Mesothelial cell of epicardium (in vitro differentiated cells): ENCODE measurements at regions not wholly inside any gene's neighbourhood (a gene's known extent, or its start where the extent isn't known, plus 50 kb on each side); places are given as distances from the start of the nearest gene placed in this dataset.

Source experiments
- DNase-seq, 2 experiments: peaks; one replicate each; pipeline ENCODE4 v3.0.0; 2021; ENCODE audit warnings: low spot score in 2 of 2; ENCODE audit not compliant: unreplicated experiment in 2 of 2
- H3K27ac Mint-ChIP-seq: 2 replicates; pipeline ENCODE4 v1.8.0; 2021; ENCODE audit warnings: mixed read lengths
- H3K27me3 Mint-ChIP-seq: 2 replicates; pipeline ENCODE4 v1.8.0; 2021; ENCODE audit warnings: low read depth, mixed read lengths
- H3K36me3 Mint-ChIP-seq: 2 replicates; pipeline ENCODE4 v1.8.0; 2021; ENCODE audit warnings: mixed read lengths
- H3K4me1 Mint-ChIP-seq: 2 replicates; pipeline ENCODE4 v1.8.0; 2021; ENCODE audit warnings: mixed read lengths
- H3K4me3 Mint-ChIP-seq: 2 replicates; pipeline ENCODE4 v1.8.0; 2021; ENCODE audit warnings: mild to moderate bottlenecking, moderate library complexity, mixed read lengths
- H3K9me3 Mint-ChIP-seq: 2 replicates; pipeline ENCODE4 v1.8.0; 2021; ENCODE audit warnings: mixed read lengths
- TF ChIP-seq, protein P1 (sequence below): fragments of 200-600 bp; sonication (generic); IDR thresholded peaks from one replicate; pipeline ENCODE4 v1.5.0; 2021; ENCODE audit warnings: antibody characterized with exemption; ENCODE audit not compliant: unreplicated experiment

DNA sequence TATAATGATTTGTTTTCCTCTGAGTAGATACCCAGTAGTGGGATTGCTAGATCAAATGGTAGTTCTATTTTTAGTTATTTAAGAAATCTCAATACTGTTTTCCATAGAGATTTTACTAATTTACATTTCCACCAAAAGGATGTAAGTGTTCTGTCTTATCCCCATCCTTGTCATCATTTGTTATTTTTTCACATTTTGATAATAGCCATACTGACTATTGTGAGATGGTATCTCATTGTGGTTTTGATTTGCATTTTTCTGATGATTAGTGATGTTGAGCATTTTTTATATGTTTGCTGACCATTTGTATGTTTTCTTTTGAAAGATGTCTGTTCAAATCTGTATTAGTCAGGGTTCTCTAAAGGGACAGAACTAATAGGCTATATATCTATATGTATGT is 160.0 kb upstream of the TMEM229A start:
- Mint-ChIP-seq H3K36me3 (no peaks in the 10 kb centered on the region), H3K4me1 (no peaks in the 10 kb centered on the region), H3K27ac (no peak overlapping the region), H3K27me3 (peaks cover 2% of the 10 kb centered on the region), H3K4me3 (no peak overlapping the region), H3K9me3 (no peaks in the 10 kb centered on the region)
- DNase-seq = no peak
- TF ChIP-seq, protein P1, sequence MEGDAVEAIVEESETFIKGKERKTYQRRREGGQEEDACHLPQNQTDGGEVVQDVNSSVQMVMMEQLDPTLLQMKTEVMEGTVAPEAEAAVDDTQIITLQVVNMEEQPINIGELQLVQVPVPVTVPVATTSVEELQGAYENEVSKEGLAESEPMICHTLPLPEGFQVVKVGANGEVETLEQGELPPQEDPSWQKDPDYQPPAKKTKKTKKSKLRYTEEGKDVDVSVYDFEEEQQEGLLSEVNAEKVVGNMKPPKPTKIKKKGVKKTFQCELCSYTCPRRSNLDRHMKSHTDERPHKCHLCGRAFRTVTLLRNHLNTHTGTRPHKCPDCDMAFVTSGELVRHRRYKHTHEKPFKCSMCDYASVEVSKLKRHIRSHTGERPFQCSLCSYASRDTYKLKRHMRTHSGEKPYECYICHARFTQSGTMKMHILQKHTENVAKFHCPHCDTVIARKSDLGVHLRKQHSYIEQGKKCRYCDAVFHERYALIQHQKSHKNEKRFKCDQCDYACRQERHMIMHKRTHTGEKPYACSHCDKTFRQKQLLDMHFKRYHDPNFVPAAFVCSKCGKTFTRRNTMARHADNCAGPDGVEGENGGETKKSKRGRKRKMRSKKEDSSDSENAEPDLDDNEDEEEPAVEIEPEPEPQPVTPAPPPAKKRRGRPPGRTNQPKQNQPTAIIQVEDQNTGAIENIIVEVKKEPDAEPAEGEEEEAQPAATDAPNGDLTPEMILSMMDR = no peak

DNA sequence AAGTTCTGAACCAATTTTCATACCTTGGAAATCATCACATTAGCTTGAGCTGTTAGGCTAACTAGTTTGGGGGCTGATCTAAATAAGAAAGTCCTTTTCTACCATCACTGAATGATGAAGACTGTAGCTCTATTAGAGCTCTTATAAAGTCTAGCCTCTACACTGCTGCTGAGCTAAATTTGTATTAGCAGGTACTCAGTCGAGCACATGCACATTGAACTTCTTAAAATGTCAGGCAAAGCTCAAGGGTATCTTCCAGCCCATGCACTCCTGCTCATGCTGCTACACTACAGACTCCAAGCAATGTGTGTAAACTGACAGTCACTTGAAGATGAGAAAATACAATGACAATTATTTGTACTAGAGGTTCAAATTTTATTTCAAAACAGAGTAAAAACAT is 158.8 kb upstream of the TMEM229A start:
- H3K27ac Mint-ChIP-seq = no peak overlapping the region
- H3K4me1 Mint-ChIP-seq = no peaks in the 10 kb centered on the region
- no peaks in the 10 kb centered on the region for H3K9me3 Mint-ChIP-seq
- H3K27me3 Mint-ChIP-seq = peaks cover under 1% of the 10 kb centered on the region
- no peaks in the 10 kb centered on the region for H3K36me3 Mint-ChIP-seq
- H3K4me3 Mint-ChIP-seq = no peak overlapping the region
- TF ChIP-seq, protein P1 = no peak
- DNase-seq = no peak

DNA sequence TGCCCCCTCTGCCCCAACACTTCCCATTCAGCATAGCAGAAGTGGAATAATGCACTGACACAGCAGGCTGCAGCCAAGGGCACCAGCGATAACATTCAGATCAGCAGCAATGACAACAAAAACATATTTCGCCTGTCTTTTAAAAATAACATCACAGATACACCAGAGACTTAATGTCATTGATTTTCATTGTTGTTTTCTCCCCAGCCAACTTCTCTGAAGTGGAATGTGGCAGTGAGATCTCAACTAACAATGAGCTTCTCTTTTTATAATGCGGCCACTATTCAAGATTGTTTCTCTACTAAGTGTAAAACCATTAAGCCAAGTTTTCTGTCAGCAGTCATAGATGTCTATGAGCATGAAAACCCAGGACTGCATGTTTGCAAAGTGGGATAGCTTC is 158.2 kb upstream of the TMEM229A start:
- H3K27ac Mint-ChIP-seq = no peak overlapping the region
- TF ChIP-seq, protein P1 = no peak
- no peaks in the 10 kb centered on the region for H3K27me3 Mint-ChIP-seq
- no peaks in the 10 kb centered on the region for H3K9me3 Mint-ChIP-seq
- no peaks in the 10 kb centered on the region for H3K4me1 Mint-ChIP-seq
- no peak overlapping the region for H3K4me3 Mint-ChIP-seq
- H3K36me3 Mint-ChIP-seq = no peaks in the 10 kb centered on the region
- DNase-seq = no peak

DNA sequence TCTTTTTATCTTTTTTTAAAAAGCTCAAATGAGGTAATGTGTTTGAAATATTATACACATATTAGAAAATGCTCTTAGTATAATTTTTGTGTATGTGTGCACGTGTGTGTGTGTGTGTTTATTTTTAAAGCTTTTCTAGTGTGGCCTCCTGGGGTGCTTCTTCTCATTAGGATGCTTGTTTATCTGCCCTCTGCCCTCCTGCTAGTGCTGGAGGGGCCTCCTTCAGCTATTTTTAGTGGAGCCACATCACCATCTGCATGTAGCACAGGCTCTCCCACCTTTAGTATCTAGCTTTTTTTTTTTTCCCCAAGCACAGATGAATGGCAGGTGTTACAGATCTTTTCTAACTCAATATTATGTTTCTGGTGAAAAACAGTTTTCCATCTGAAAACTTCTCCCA is 155.7 kb upstream of the TMEM229A start:
- no peak for DNase-seq
- Mint-ChIP-seq H3K4me1 (no peaks in the 10 kb centered on the region), H3K36me3 (no peaks in the 10 kb centered on the region), H3K9me3 (no peaks in the 10 kb centered on the region), H3K27me3 (no peaks in the 10 kb centered on the region), H3K4me3 (no peak overlapping the region), H3K27ac (no peak overlapping the region)
- TF ChIP-seq, protein P1 = no peak

DNA sequence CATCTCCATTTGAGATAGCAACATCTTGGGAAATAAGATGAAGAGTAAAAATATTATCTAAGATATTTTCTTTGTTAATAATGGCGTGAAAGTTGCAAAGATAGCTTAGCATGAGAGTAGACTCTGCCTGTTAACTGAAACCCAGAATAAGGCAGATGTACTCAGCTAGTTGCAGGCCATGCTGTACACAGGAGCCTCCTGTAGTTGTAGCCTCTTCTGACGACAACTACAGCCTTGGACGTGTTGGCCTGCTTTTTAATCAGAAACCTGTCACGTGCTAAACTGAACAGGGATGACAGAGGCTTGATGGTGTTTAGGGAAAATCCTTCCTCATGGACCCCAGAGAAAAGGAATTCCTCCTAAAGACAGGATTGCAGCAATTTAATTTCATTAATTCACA is 155.1 kb upstream of the TMEM229A start:
- TF ChIP-seq, protein P1 = no peak
- no peak overlapping the region for H3K27ac Mint-ChIP-seq
- no peak overlapping the region for H3K4me3 Mint-ChIP-seq
- DNase-seq = no peak
- H3K9me3 Mint-ChIP-seq = no peaks in the 10 kb centered on the region
- no peaks in the 10 kb centered on the region for H3K27me3 Mint-ChIP-seq
- no peaks in the 10 kb centered on the region for H3K36me3 Mint-ChIP-seq
- no peaks in the 10 kb centered on the region for H3K4me1 Mint-ChIP-seq

DNA sequence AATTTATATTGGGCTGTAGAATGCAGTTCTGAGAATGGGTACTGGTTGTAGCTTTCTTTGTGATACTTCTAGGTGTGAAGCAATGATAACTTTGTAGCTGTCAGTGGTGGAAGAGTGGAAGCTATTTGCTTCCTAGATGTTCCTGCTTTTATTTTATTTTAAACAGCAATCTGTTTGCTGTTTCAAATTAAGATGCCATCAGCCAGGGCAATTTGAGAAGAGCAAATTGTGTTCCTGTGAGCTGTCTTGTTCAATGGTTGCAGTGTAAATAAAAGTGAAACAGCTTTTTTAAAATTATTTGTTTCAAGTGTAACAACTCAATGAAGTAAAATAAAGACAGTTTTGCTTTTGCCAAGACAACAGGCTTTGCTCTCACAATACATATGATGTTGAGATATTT is 150.8 kb upstream of the TMEM229A start:
- H3K9me3 Mint-ChIP-seq = no peaks in the 10 kb centered on the region
- no peaks in the 10 kb centered on the region for H3K27me3 Mint-ChIP-seq
- TF ChIP-seq, protein P1 = no peak
- no peak overlapping the region for H3K27ac Mint-ChIP-seq
- no peak overlapping the region for H3K4me3 Mint-ChIP-seq
- H3K36me3 Mint-ChIP-seq = no peaks in the 10 kb centered on the region
- no peak for DNase-seq
- no peaks in the 10 kb centered on the region for H3K4me1 Mint-ChIP-seq
